Caki2 (cell line): ENCODE measurements at regions not wholly inside any gene's neighbourhood (a gene's known extent, or its start where the extent isn't known, plus 50 kb on each side); places are given as distances from the start of the nearest gene placed in this dataset.
"Not testable (repeated sequence)": the region's sequence is repeated elsewhere in the genome, so short reads cannot be mapped to it uniquely, and the experiment has no call there.

ENCODE experiments used
- DNase-seq: peaks from one replicate; pipeline ENCODE4 v3.0.0-alpha.2; 2015; ENCODE audit warnings: low read depth
- in situ Hi-C: cut with HindIII; loops from 2 replicates; pipeline ENCODE4 v1.10.0; 2016; ENCODE audit warnings: low sequenced_read_pairs, low pct_unique_long_range_greater_than_20kb, mixed read lengths

DNA sequence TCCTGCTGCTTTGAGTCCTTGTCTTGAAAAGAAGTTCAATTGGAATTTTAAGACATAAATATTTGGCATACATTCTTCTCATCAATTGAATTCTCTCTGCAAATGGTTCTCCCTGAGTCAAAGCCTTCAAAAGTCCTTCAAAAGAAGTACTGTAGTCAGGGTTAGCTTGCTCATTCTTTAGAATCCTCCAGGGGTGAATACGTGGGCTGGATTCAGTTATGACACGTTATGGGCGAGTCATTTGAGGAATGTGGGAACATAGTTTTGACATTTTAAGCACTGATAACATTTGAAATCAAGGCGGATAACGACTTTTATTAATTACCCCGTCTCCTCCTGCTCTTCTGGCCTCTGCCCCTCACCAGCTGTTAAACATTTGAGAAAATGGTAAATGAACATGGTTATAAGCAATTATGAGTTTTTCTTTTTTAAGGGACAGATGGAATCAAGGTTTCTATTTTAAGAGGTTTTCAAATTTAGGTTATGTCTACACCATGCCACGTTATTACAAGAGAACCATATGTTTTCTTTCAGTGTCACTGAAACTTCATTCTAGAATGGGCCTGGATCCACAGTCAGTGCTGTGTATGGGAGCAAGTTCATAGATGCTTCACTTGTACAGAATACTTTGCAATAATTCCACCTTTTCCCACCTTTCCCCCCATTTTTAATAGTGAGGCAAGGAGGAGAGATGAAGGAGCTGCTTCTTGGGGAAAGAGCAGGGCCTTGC is 273.1 kb downstream of the TSN start:
- in situ Hi-C loops: no loop called here
- DNase-seq: no peak

DNA sequence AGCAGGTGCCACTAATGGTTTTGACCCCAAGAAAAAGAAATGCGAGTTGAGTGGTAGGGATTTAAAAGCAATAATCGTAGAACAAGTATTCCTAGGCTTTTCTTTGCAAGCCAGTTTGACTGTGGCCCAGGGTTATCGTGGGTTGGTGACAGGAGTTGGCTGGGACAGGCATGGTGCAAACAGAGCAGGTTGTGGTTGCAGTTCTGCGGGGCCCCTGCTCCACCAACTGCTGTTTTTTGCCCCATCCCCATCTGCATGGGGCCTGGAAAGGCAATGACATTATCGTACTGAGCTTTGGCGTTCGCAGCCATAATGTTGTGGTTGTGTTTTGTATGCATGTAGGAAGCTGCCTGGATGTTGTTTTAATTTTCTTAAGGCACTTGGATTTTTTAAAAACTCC is 274.0 kb downstream of the TSN start:
- no peak for DNase-seq
- in situ Hi-C loops: no loop called here

DNA sequence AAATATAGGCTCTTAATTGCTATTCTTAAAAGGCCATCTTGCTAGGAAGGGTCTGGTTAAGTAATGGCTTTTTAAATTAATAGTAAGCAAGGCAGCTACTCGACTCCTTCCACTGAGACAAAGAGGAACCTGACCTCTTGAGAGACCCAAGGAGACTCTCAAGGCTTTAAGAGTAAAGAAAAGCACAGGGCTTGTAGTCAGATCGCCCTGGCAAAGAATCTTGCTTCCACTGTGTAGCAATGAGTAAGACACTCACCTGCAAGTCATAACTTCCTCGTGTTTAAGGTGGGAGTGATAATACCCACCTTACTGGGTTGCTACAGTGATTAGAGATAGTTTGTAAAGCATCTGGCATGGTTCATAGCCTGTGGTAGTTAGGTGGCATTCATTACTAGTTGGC is 274.5 kb downstream of the TSN start:
- DNase-seq: no peak
- in situ Hi-C loops: no loop called here

DNA sequence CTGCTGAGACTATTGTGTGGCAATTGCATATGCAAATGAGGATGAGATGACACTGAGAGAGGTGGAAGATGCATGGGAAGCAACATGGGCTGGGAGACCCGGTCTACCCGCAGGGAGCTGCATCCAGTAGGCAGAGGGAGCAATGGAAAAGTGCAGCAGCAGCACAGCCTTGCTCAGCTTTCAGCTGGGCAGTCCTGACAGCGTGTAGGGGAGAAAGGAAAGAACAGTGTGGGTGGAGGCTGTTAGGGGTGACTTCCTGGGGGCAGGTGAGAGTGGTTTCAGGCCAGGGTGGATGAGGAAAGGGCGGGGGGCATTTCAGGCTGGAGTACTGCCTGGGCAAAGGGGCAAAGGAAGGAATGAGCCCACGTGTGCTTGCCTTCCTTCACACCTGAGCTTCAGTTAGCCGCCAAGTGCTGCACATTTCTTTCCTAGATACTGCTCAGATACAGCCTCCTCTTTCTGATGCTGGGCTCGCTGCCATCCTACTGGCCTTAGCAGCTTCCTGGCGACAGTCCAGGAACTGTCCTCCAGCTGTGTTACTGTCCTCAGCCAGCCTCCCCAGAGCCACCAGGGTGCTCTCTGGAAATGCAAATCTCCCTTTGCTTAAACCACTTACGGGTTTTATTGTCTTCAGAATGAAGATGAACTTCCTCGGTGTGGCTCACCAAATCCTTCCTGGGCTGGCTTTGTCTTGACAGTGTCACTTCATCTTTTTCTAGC is 276.3 kb downstream of the TSN start:
- in situ Hi-C loops: no loop called here

DNA sequence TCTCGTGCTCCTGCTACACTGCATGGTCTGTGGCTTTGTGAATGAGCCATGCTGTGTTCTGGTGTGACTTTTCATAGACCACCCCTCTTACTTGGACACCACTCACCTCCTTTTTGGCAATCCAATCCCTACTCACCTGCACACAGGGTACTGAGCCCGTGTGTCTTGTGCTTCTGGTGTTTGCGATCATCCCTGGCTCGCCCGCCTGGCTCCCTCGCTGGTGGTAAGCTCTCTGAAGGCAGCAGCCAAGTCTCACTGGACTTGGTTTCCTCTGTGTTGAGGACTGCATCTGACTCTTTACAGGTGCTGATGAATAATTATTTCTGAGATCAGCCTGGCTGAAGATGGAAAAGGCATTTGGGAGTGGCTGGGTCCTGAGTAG is 276.8 kb downstream of the TSN start:
- in situ Hi-C loops: no loop called here
- DNase-seq: no peak

More for the DNA sequence above, 276.3 kb downstream of the TSN start:
- DNase-seq: no peak

DNA sequence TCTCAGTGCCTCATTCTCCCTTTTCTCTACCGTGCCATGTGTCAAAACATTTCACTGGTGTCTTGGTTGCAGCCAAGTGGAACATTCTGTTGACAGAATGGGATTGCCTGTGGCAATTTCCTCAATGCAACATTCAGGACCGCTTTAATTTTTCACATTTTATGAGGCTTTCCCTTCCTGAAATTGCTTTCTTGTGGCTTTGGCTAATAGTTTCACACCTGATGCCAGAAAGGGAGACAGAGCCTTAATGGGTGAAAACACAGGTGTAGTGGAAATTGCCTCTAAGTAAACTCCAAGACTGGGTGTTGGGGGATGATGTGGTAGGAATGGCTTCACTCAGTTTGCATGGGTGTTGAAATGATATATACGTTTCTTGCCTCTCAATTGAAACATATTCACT is 278.3 kb downstream of the TSN start:
- in situ Hi-C loops: no loop called here
- no peak for DNase-seq

DNA sequence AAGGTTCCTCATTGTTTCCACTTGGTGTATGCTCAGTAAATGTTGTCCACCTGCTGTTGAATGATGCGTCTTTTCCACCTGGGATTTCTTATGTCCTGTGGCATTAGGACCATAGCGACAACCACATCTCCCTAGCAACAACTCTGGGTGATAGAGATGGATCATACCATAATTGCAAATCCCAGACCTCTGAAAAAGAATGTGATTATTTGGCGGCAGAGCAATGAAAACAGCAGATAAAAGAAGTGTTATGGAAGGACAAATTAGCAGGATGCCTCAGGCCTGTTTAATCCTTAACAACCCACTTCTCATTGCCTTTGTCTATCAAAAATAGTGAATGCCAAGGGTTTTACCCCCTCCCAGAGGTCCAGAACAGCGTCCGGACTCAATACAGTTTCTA is 278.9 kb downstream of the TSN start:
- in situ Hi-C loops: no loop called here
- DNase-seq: no peak

DNA sequence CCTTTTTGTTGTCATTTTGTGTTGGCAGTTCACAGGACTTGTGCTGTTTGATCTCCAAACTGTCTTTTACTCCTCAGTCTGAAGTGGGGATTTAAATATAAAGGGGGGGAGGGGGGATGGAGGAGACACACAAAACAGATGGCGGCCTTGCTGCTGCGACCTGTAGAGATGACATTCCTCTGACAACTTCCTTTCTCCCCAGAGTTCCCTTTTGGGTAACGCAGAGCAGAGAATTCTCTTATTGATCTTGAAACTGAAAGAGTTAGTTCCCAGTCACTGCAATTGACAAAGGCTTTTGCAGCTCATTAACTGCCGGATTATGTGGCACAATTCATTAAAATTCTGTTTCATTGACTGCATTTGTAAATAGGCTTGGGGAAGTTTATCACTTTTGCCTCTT is 279.3 kb downstream of the TSN start:
- in situ Hi-C loops: no loop called here
- DNase-seq: no peak

DNA sequence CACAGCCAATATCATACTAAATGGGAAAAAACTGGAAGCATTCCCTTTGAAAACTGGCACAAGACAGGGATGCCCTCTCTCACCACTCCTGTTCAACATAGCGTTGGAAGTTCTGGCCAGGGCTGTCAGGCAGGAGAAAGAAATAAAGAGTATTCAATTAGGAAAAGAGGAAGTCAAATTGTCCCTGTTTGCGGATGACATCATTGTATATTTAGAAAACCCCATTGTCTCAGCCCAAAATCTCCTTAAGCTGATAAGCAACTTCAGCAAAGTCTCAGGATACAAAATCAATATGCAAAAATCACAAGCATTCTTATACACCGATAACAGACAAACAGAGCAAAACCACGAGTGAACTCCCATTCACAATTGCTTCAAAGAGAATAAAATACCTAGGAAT is 283.4 kb downstream of the TSN start:
- in situ Hi-C loops, DNase-seq: not testable (repeated sequence)

DNA sequence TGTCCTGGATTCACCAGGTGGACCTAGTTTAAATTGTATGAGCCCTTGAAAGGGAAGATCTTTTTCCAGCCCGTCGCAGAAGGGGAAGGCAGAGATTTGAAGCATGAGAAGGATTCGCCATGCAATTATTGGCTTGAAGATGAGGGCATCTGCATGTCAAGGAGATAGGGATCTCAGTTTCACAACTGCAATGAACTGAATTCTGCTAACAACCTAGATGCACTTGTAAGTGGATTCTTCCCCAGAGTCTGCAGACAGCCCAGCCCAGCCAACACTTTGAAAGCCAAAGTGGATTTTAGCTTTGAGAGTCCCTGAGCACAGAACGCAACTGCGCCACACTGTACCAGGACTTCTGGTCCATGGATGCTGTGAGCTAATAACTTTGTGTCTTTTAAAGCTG is 286.0 kb downstream of the TSN start:
- in situ Hi-C loops: no loop called here
- DNase-seq: no peak

DNA sequence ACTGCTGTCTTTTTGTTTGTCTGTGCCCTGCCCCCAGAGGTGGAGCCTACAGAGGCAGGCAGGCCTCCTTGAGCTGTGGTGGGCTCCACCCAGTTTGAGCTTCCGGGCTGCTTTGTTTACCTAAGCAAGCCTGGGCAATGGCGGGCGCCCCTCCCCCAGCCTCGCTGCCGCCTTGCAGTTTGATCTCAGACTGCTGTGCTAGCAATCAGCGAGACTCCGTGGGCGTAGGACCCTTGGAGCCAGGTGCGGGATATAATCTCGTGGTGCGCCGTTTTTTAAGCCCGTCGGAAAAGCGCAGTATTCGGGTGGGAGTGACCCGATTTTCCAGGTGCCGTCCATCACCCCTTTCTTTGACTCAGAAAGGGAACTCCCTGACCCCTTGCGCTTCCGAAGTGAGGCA is 296.2 kb downstream of the TSN start:
- in situ Hi-C loops, DNase-seq: not testable (repeated sequence)

DNA sequence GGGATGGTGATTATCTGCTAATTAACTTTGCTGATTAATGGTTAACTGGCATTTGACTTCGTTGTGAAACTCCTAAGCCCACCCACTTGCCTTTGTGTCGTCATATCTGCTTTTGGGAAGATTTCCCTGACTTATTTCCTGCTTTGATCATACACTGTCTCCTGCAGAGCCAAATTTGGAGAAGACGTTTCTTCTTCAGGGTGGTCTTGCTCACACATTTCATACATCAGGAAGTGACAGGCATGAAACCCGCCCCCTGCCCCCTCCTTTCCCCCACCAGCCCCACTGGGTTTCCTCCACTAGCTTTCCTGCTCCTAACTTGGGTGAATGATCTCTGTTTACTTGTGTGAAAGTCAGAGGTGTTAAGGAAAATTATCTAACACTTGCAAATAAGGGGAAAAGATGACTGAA is 300.1 kb downstream of the TSN start:
- DNase-seq: no peak
- in situ Hi-C loops: no loop called here

DNA sequence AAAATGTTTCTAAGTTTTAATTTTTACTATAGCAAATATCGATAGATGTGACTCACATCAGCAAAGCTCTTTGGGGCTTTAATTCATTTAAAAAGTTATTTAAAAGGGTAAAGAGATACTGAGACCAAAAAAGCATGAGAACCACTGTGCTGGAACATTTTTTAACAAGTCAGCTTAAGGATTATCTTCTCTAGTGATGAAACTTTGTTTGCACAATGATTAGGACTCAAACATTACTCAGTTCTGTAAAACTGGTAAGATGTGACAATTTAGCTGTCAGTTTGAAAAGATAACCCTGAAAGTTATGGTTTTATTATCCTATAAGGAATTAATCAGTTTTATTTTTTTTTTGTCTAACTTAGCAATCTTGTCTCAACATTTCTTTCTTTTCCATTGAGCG is 301.4 kb downstream of the TSN start:
- in situ Hi-C loops: no loop called here
- no peak for DNase-seq

DNA sequence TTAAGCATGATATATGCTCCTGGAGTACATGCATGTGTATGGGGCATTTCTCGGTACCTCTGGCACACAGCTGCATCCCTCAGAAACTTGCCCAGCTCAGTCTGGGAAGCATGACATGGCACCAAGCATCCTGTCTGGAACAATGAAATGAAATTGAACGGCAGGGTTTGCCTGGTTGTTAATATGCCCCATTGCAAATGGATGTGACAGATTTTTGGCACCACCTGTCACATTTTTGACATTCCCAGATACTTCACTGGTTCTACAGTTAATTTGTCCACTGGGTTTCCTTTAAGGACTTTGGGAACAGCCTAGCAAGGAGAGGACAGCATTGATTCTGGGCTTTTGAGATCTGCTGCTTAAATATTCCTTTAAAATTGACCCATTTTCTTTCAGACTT is 305.8 kb downstream of the TSN start:
- no peak for DNase-seq
- in situ Hi-C loops: no loop called here

DNA sequence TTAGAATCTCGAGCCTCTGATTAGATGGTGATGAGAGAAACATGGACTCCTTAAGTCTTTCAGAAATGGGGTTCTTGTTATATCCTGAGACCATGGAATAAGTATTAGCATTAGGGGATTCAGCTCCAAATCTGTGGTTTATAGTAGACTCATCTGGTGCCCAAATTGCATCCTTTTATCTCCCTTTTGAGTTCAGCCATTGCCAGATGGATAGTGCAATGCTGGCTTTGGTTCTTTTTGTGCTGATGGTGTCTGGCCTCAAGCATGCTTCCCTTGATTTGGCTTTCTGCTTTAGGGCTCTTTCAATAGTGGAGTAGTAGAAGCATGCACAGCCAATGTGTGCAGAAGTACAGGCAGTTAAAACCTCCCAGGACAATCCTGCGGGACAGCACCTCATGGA is 306.4 kb downstream of the TSN start:
- in situ Hi-C loops: no loop called here
- no peak for DNase-seq

DNA sequence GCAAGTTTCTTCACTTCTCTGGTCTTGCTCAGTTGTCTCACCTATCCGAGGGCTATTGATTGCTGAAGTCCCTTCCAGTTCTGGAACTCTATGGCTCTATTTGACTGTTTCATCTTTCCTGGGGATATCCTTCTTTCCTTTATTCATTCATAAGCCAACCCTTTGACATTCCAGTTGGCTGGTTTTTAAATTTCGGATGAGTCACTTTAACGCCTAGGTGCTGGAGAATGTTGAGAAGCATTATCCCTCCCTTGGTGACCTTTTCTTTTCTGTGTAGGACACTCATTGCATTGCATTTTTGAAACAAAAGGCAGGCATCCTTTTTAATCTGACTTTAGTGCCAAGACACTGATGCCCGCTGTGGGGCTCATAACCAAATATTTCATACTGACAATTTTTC is 307.1 kb downstream of the TSN start:
- in situ Hi-C loops: no loop called here

DNA sequence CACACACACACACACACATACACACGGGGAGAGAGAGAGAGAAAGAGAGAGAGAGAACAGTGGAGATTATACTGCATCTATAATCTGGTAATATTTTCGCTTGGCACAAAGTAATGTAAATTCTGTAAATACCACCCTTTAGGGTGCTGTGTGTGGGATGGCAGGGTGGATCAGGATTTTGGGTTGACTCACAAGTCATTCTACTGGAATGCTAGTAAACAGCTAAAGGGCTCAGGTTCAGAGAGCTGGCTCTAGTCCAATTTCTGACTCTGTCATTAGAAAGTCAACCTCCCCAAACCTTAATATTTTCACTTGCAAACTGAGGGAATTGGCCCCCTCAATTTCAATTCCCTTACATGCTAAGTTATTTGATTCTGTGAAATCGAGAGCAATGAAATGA is 308.3 kb downstream of the TSN start:
- DNase-seq: no peak
- in situ Hi-C loops: no loop called here

More for the DNA sequence above, 307.1 kb downstream of the TSN start:
- DNase-seq: no peak

DNA sequence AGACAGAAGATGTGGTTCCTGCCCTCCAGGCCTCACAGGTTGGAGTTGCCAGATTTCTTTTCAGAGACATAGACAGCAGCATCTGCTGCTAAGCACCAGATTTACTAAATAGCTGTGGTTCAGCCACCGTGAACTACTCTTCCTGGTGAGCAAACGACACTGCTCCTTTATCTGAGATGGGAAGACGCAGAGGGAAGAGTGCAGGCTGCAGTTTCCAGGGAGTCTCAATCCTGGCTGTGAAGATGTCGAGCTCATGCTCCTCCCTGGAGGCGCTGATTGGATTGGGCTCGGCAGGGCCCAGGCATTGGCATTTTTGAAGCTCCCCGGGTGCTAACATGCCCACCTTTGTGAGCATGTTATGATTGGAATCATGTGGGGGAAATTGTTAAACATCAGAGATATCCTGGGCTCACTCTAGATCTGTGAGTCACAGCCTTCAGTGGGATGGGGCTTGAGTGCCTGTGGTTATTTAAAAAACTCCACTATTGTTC is 314.8 kb downstream of the TSN start:
- DNase-seq: no peak

DNA sequence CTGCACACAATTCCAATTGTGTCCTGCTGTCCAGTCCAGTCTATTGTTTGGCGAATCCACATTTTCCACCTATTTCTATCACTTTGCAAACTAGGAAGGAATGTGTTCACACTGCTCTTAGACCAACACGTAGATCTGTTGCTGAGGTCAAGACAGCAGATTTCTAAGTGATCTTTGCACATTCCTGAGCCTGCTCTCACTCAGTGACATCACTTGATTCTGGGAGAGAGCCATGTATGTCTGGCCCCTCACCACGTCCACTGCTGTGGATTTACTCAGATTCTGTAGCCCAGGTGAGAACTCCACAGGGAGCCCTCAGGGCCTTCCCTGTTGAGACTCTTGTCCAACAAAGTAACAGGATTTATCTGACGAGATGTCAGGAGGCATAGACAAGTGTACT is 317.2 kb downstream of the TSN start:
- in situ Hi-C loops: no loop called here
- no peak for DNase-seq

More for the DNA sequence above, 314.8 kb downstream of the TSN start:
- in situ Hi-C loops: no loop called here

DNA sequence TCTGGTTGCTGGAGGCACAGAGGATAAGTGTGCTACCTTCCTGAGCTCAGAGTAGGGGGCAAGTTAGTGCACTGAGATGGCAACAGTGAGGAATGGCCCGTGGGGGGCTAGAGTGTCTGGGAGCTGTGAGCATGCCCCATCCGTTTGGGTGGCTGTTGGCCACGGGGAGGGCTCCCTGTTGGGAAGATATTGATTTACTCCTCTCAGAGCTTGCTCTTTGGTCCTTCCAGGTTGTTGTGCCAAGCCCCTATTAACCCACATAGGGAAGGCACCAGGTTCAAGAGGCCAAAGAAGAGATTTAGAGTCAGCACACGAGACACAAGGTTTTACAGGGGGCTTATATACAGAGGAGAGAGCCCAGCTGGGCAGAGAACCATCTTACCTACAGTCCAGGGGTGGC is 318.8 kb downstream of the TSN start:
- in situ Hi-C loops: no loop called here
- DNase-seq: no peak
